ENCODE measurements at regions not wholly inside any gene's neighbourhood (a gene's known extent, or its start where the extent isn't known, plus 50 kb on each side); places are given as distances from the start of the nearest gene placed in this dataset.

GRCh38 chr5:119694284-119694683, 64.9 kb downstream of the FAM170A start:
- DNase-seq: peak in 1 of 3 donors; percentile 16
- no peak overlapping the region for H3K27ac ChIP-seq (ENCODE audit: low read depth in 1 of 2, low read length in 2 of 2)
- H3K79me2 ChIP-seq (ENCODE audit: insufficient read depth, low read length): no peaks in the 10 kb centered on the region
- Mint-ChIP-seq H3K27me3 (ENCODE audit: low read depth in 3 of 3) (peaks cover 0 to 5% (median 0%) of the 10 kb centered on the region in 3 donors), H3K9me3 (peaks cover 3 to 17% (median 8%) of the 10 kb centered on the region in 7 donors), H3K4me3 (no peak overlapping the region), H3K36me3 (no peaks in the 10 kb centered on the region), H3K4me1 (no peaks in the 10 kb centered on the region), H3K27ac (no peak overlapping the region)
- peaks cover 4 to 14% of the 10 kb centered on the region in 2 donors for H3K9me3 ChIP-seq (replicated peaks in 1 of 2; ENCODE audit: control insufficient read depth in 1 of 2, insufficient read depth in 1 of 2, low read length in 2 of 2)
- H3K9ac ChIP-seq (ENCODE audit: insufficient read depth, low read length, poor library complexity, severe bottlenecking): no peak overlapping the region
- H2AFZ ChIP-seq (ENCODE audit: insufficient read depth, low read depth, low read length, poor library complexity, severe bottlenecking): no peak overlapping the region
- H3K27me3 ChIP-seq (ENCODE audit: control insufficient read depth in 2 of 2, insufficient read depth in 2 of 2, low read length in 2 of 2): no peaks in the 10 kb centered on the region
- H3K4me1 ChIP-seq (ENCODE audit: control insufficient read depth in 1 of 2, insufficient read depth in 2 of 2, low read length in 2 of 2): no peaks in the 10 kb centered on the region
- no peak overlapping the region for H3K4me3 ChIP-seq (replicated peaks in 1 of 3; ENCODE audit: low read depth in 2 of 3, low read length in 3 of 3)
- H3K4me2 ChIP-seq (replicated peaks; ENCODE audit: extremely low read depth, low read length, poor library complexity, severe bottlenecking): no peak overlapping the region
- no peak for TF ChIP-seq CTCF (IDR thresholded peaks at IDR 0.05)
- H4K20me1 ChIP-seq (ENCODE audit: insufficient read depth, low read length): no peaks in the 10 kb centered on the region
- WGBS (ENCODE audit: insufficient coverage): no CpG with 5 or more reads among the region's 3 CpGs
- intact Hi-C loops (cut with micrococcal nuclease): no loop called here
- no peaks in the 10 kb centered on the region for H3K36me3 ChIP-seq (replicated peaks in 1 of 2; ENCODE audit: control insufficient read depth in 1 of 2, insufficient read depth in 2 of 2, low read length in 2 of 2)

- no peak overlapping the region for H2AFZ ChIP-seq (ENCODE audit: insufficient read depth, low read depth, low read length, poor library complexity, severe bottlenecking)
- no peak overlapping the region for H3K4me2 ChIP-seq (replicated peaks; ENCODE audit: extremely low read depth, low read length, poor library complexity, severe bottlenecking)
- no peaks in the 10 kb centered on the region for H3K79me2 ChIP-seq (ENCODE audit: insufficient read depth, low read length)
- H3K9me3 ChIP-seq (replicated peaks in 1 of 2; ENCODE audit: control insufficient read depth in 1 of 2, insufficient read depth in 1 of 2, low read length in 2 of 2): no peaks in the 10 kb centered on the region
- Mint-ChIP-seq H3K4me3 (no peak overlapping the region), H3K27ac (no peak overlapping the region), H3K4me1 (no peaks in the 10 kb centered on the region), H3K27me3 (ENCODE audit: low read depth in 3 of 3) (peaks cover 0 to 3% (median 3%) of the 10 kb centered on the region in 3 donors), H3K9me3 (peaks cover 2 to 6% (median 4%) of the 10 kb centered on the region in 7 donors), H3K36me3 (no peaks in the 10 kb centered on the region)
- intact Hi-C loops (cut with micrococcal nuclease): no loop called here
- TF ChIP-seq CTCF (IDR thresholded peaks at IDR 0.05): no peak
- H3K27ac ChIP-seq (ENCODE audit: low read depth in 1 of 2, low read length in 2 of 2): no peak overlapping the region
- DNase-seq: no peak
- no peaks in the 10 kb centered on the region for H3K36me3 ChIP-seq (replicated peaks in 1 of 2; ENCODE audit: control insufficient read depth in 1 of 2, insufficient read depth in 2 of 2, low read length in 2 of 2)
- 95% methylated on average over 8 of the region's 9 CpGs for WGBS (ENCODE audit: insufficient coverage)
- no peaks in the 10 kb centered on the region for H4K20me1 ChIP-seq (ENCODE audit: insufficient read depth, low read length)
- H3K4me1 ChIP-seq (ENCODE audit: control insufficient read depth in 1 of 2, insufficient read depth in 2 of 2, low read length in 2 of 2): no peaks in the 10 kb centered on the region
- H3K27me3 ChIP-seq (ENCODE audit: control insufficient read depth in 2 of 2, insufficient read depth in 2 of 2, low read length in 2 of 2): no peaks in the 10 kb centered on the region
- H3K4me3 ChIP-seq (replicated peaks in 1 of 3; ENCODE audit: low read depth in 2 of 3, low read length in 3 of 3): no peak overlapping the region
- no peak overlapping the region for H3K9ac ChIP-seq (ENCODE audit: insufficient read depth, low read length, poor library complexity, severe bottlenecking)
Measured at GRCh38 chr5:119706049-119706448, 76.7 kb downstream of the FAM170A start.
